ENCODE measurements at regions not wholly inside any gene's neighbourhood (a gene's known extent, or its start where the extent isn't known, plus 50 kb on each side); places are given as distances from the start of the nearest gene placed in this dataset.

DNA sequence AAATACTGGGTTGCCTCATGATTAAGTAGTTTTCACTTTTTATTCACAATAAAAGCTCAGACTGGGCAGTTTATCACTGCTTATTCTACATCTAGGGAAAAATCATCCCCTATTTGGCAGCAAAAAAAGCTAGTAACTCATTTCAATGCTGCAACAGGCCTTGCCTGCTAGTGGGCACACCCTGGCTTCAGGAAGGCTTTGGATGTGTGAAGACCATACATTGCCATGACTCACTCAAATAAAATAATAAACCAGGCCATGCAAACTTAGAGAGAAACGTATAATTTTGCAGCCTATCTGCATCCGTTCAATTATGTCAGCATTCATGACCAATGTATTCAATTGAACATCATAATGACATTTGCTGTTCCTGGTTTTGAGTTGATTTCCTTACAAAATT, 402.9 kb downstream of the PIK3R1 start:
- no peaks in the 10 kb centered on the region for H3K36me3 ChIP-seq
- no peaks in the 10 kb centered on the region for H3K4me1 ChIP-seq
- ATAC-seq (no peak), DNase-seq (no peak)
- intact Hi-C loops (cut with DNase I) = no loop called here
- TF ChIP-seq, protein P1, sequence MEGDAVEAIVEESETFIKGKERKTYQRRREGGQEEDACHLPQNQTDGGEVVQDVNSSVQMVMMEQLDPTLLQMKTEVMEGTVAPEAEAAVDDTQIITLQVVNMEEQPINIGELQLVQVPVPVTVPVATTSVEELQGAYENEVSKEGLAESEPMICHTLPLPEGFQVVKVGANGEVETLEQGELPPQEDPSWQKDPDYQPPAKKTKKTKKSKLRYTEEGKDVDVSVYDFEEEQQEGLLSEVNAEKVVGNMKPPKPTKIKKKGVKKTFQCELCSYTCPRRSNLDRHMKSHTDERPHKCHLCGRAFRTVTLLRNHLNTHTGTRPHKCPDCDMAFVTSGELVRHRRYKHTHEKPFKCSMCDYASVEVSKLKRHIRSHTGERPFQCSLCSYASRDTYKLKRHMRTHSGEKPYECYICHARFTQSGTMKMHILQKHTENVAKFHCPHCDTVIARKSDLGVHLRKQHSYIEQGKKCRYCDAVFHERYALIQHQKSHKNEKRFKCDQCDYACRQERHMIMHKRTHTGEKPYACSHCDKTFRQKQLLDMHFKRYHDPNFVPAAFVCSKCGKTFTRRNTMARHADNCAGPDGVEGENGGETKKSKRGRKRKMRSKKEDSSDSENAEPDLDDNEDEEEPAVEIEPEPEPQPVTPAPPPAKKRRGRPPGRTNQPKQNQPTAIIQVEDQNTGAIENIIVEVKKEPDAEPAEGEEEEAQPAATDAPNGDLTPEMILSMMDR (IDR thresholded peaks at IDR 0.05) = no peak
- no peak overlapping the region for H3K4me3 ChIP-seq
- no peak overlapping the region for H3K27ac ChIP-seq
- no peaks in the 10 kb centered on the region for H3K27me3 ChIP-seq
- peaks cover 0 to 6% of the 10 kb centered on the region in 2 donors for H3K9me3 ChIP-seq

DNA sequence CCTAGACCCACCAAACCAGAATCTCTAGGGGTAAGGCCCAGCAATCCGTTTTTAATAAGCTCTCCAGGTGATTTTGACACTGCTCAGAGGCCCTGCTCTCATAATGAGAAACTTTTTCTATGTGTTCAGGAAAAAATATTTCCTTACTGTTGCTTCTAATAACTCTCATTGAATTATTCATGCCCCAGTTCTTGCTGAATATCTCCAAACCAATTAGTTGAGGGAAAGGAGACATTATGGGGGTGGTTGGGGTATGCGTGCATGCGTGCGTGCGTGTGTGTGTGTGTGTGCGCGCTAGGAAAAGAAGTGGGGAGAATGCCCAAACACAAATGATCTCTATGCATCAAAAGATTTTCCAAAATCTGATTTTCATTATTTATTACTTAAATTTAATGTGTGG, 411.4 kb downstream of the PIK3R1 start:
- DNase-seq (no peak), ATAC-seq (no peak)
- TF ChIP-seq, protein P1 (IDR thresholded peaks at IDR 0.05) = no peak
- Histone ChIP-seq H3K27me3 (no peaks in the 10 kb centered on the region), H3K4me1 (no peaks in the 10 kb centered on the region), H3K4me3 (no peak overlapping the region), H3K36me3 (no peaks in the 10 kb centered on the region), H3K27ac (no peak overlapping the region), H3K9me3 (no peaks in the 10 kb centered on the region)
- intact Hi-C loops (cut with DNase I) = no loop called here

DNA sequence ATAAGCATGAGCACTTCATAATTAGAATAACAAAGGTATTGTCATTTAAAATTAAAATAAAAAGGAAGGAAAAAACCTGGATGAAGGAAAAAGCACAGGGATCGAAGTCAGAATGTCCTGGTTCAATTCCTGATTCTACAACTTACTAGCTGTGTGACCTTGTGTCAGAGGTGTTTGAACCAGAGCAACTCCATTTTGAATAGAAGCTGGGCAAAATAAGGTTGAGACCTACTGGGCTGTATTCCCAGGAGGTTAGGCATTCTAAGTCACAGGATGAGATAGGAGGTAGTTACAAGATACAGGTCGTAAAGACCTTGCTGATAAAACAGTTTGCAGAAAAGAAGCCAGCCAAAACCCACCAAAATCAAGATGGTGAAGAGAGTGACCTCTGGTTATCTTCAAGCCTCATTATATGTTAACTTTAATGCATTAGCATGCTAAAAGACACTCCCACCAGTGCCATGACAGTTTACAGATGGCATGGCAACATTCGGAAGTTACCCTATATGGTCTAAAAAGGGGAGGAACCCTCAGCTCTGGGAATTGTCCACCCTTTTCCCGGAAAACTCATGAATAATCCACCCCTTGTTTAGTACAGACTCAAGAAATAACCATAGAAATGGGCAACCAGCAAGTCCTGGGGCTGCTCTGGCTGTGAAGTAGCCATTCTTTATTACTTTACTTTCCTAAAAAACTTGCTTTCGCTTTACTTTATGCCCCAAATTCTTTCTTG, 412.7 kb downstream of the PIK3R1 start:
- no peaks in the 10 kb centered on the region for H3K27me3 ChIP-seq
- TF ChIP-seq, protein P1 (IDR thresholded peaks at IDR 0.05) = no peak
- DNase-seq (no peak), ATAC-seq (no peak)
- no peak overlapping the region for H3K4me3 ChIP-seq
- H3K4me1 ChIP-seq = no peaks in the 10 kb centered on the region
- no peaks in the 10 kb centered on the region for H3K9me3 ChIP-seq
- intact Hi-C loops (cut with DNase I) = no loop called here
- no peak overlapping the region for H3K27ac ChIP-seq
- no peaks in the 10 kb centered on the region for H3K36me3 ChIP-seq

DNA sequence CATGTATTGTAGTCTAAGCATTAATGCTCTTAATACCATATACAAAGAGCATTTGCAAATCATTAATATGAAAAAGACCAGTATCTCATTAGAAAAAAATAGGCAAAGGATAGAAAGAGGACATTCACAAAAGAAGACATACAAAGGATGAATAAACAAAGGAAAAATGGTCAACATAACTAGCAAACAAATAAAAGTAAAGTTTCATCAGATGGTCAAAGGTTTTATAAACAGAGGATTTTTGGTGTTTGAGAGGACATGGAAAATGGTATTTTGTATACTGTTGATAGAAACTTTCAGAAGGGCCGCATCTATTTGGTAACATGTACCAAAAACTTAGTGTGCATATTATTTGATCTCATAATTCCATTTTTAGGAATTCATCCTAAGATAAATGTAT, 414.8 kb downstream of the PIK3R1 start:
- intact Hi-C loops (cut with DNase I) = no loop called here
- no peaks in the 10 kb centered on the region for H3K27me3 ChIP-seq
- TF ChIP-seq, protein P1 (IDR thresholded peaks at IDR 0.05) = no peak
- ATAC-seq = no peak
- DNase-seq = no peak
- H3K4me1 ChIP-seq = no peaks in the 10 kb centered on the region
- H3K4me3 ChIP-seq = no peak overlapping the region
- H3K36me3 ChIP-seq = no peaks in the 10 kb centered on the region
- H3K27ac ChIP-seq = no peak overlapping the region
- no peaks in the 10 kb centered on the region for H3K9me3 ChIP-seq

DNA sequence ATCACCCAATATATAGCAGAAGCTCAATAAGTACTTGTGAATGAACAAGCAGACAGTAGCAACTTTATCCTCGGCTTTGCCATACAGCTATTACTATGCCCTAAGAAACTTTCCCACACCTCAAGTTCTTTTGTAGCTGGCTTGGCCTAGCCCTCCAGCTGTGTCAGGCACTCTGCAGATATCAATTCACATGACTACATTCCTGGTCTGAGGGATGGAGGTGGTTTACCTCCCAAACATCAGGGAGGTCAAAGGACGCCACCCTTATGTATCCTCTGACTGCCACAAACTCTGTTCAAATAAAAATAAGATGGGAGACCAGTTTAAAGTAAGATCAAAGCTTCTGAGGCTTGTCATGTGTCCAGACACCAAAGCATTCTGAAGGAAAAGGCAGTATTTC, 416.3 kb downstream of the PIK3R1 start:
- H3K4me3 ChIP-seq = no peak overlapping the region
- DNase-seq (no peak), ATAC-seq (no peak)
- H3K36me3 ChIP-seq = no peaks in the 10 kb centered on the region
- TF ChIP-seq, protein P1 (IDR thresholded peaks at IDR 0.05) = no peak
- H3K9me3 ChIP-seq = no peaks in the 10 kb centered on the region
- intact Hi-C loops (cut with DNase I) = no loop called here
- no peaks in the 10 kb centered on the region for H3K27me3 ChIP-seq
- no peaks in the 10 kb centered on the region for H3K4me1 ChIP-seq
- no peak overlapping the region for H3K27ac ChIP-seq
